ENCODE measurements at regions not wholly inside any gene's neighbourhood (a gene's known extent, or its start where the extent isn't known, plus 50 kb on each side); places are given as distances from the start of the nearest gene placed in this dataset.
"Not testable (repeated sequence)": the region's sequence is repeated elsewhere in the genome, so short reads cannot be mapped to it uniquely, and the experiment has no call there.

DNA sequence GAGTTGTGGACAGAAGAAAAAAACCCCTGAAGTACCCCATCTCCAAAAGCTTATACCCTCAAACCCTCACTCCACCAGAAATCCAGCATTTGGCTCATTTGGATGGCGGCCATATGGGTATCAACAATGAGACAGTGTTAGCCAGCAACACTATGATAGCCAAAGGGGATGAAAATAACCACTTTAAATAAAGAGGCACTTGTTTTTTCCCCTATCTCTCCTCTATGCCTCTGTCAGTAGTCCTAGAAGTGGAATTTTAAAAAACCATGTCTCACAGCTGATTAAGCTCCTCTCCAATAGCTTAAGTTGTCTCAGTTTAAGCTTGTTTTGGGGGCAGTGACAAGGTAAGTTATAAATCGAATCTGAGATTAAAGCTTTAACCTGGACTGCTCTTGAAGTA is 124.0 kb downstream of the MOSPD2 start:
- H3K27me3 Mint-ChIP-seq (ENCODE audit: insufficient read depth, unreplicated experiment): peaks cover 22% of the 10 kb centered on the region
- no peak overlapping the region for H3K27ac Mint-ChIP-seq (ENCODE audit: low read depth, unreplicated experiment)
- H3K4me3 Mint-ChIP-seq (ENCODE audit: unreplicated experiment): no peak overlapping the region
- H3K4me1 Mint-ChIP-seq (ENCODE audit: insufficient read depth, unreplicated experiment): no peaks in the 10 kb centered on the region
- TF ChIP-seq, protein P1, sequence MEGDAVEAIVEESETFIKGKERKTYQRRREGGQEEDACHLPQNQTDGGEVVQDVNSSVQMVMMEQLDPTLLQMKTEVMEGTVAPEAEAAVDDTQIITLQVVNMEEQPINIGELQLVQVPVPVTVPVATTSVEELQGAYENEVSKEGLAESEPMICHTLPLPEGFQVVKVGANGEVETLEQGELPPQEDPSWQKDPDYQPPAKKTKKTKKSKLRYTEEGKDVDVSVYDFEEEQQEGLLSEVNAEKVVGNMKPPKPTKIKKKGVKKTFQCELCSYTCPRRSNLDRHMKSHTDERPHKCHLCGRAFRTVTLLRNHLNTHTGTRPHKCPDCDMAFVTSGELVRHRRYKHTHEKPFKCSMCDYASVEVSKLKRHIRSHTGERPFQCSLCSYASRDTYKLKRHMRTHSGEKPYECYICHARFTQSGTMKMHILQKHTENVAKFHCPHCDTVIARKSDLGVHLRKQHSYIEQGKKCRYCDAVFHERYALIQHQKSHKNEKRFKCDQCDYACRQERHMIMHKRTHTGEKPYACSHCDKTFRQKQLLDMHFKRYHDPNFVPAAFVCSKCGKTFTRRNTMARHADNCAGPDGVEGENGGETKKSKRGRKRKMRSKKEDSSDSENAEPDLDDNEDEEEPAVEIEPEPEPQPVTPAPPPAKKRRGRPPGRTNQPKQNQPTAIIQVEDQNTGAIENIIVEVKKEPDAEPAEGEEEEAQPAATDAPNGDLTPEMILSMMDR (IDR thresholded peaks at IDR 0.05; ENCODE audit: unreplicated experiment): no peak
- ChIA-PET CTCF (interaction anchor here (0.6 to 1.2 kb wide), 3 partner anchors 31 to 146 kb away, joined by 3 to 4 read pairs (median 4); no protein-coding TSS in a partner anchor), POLR2A (no interaction called here)
- no peaks in the 10 kb centered on the region for H3K36me3 Mint-ChIP-seq (ENCODE audit: insufficient read depth, unreplicated experiment)
- intact Hi-C loops (cut with micrococcal nuclease): no loop called here
- H3K9me3 Mint-ChIP-seq (ENCODE audit: unreplicated experiment): no peaks in the 10 kb centered on the region
- no TSS peak for BruUV-seq (replicated peaks)
- no peak for DNase-seq (ENCODE audit: unreplicated experiment)

DNA sequence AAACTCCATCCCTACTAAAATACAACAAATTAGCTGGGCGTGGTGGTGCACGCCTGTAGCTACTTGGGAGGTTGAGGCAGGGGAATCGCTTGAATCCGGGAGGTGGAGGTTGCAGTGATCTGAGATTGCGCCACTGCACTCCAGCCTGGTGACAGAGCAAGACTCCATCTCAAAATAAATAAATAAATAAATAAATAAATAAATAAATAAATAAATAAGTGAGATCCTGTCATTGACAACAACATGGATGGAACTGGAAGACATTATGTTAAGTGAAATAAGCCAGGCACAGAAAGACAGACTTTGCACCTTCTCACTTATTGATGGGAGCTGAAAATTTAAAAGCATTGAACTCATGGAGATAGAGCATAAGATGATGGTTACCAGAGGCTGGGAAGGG is 111.2 kb downstream of the MOSPD2 start:
- intact Hi-C loops (cut with micrococcal nuclease); H3K27ac Mint-ChIP-seq (ENCODE audit: low read depth, unreplicated experiment); DNase-seq (ENCODE audit: unreplicated experiment); H3K36me3 Mint-ChIP-seq (ENCODE audit: insufficient read depth, unreplicated experiment); H3K9me3 Mint-ChIP-seq (ENCODE audit: unreplicated experiment); BruUV-seq (replicated peaks); H3K4me3 Mint-ChIP-seq (ENCODE audit: unreplicated experiment); CTCF ChIA-PET; H3K4me1 Mint-ChIP-seq (ENCODE audit: insufficient read depth, unreplicated experiment); POLR2A ChIA-PET: not testable (repeated sequence)
- peaks cover 16% of the 10 kb centered on the region for H3K27me3 Mint-ChIP-seq (ENCODE audit: insufficient read depth, unreplicated experiment)

Data from MCF 10A (cell line).